AG09309 (cell line): ENCODE measurements at regions not wholly inside any gene's neighbourhood (a gene's known extent, or its start where the extent isn't known, plus 50 kb on each side); places are given as distances from the start of the nearest gene placed in this dataset.
"Not testable (repeated sequence)": the region's sequence is repeated elsewhere in the genome, so short reads cannot be mapped to it uniquely, and the experiment has no call there.

Experiments
- DNase-seq: peaks from one replicate; pipeline ENCODE4 v3.0.0-alpha.2; 2010; ENCODE audit warnings: low read depth
- H3K4me3 ChIP-seq: 2 replicates; pipeline ENCODE4 v1.5.1; 2011; ENCODE audit warnings: mild to moderate bottlenecking, low read depth, low read length, moderate library complexity; ENCODE audit not compliant: control insufficient read depth
- CTCF ChIP-seq: IDR thresholded peaks from 2 replicates; pipeline ENCODE4 v1.5.1; 2011; ENCODE audit warnings: mild to moderate bottlenecking, low read depth, low read length, inconsistent platforms; ENCODE audit not compliant: insufficient read depth, control insufficient read depth; ENCODE audit errors: missing control alignments

GRCh38 chr1:67919274-67920072 is 86.2 kb upstream of the GNG12 start:
- no peak for TF ChIP-seq CTCF
- H3K4me3 ChIP-seq = no peak overlapping the region

GRCh38 chr1:67918067-67918466 is 84.8 kb upstream of the GNG12 start:
- TF ChIP-seq CTCF = no peak
- no peak for DNase-seq
- no peak overlapping the region for H3K4me3 ChIP-seq

More at GRCh38 chr1:67919274-67920072, 86.2 kb upstream of the GNG12 start:
- DNase-seq = no peak

- TF ChIP-seq CTCF = no peak
- no peak overlapping the region for H3K4me3 ChIP-seq
- DNase-seq = no peak
These were observed 83.7 kb upstream of the GNG12 start for GRCh38 chr1:67917006-67917405.

GRCh38 chr1:67916140-67916886 is 83.0 kb upstream of the GNG12 start:
- no peak overlapping the region for H3K4me3 ChIP-seq
- DNase-seq = no peak
- TF ChIP-seq CTCF = no peak

- no peak for DNase-seq
- TF ChIP-seq CTCF = no peak
- H3K4me3 ChIP-seq = no peak overlapping the region
These were observed 76.5 kb upstream of the GNG12 start for GRCh38 chr1:67909776-67910175.

GRCh38 chr1:67908250-67908936 is 75.1 kb upstream of the GNG12 start:
- TF ChIP-seq CTCF = no peak
- no peak overlapping the region for H3K4me3 ChIP-seq
- DNase-seq = no peak

- DNase-seq, H3K4me3 ChIP-seq: not testable (repeated sequence)
These were observed 74.2 kb upstream of the GNG12 start for GRCh38 chr1:67907467-67907866.

- H3K4me3 ChIP-seq, DNase-seq: not testable (repeated sequence)
These were observed 72.7 kb upstream of the GNG12 start for GRCh38 chr1:67906015-67906414.

GRCh38 chr1:67902546-67903223 is 69.4 kb upstream of the GNG12 start:
- not testable (repeated sequence) for DNase-seq, H3K4me3 ChIP-seq
